ENCODE measurements at regions not wholly inside any gene's neighbourhood (a gene's known extent, or its start where the extent isn't known, plus 50 kb on each side); places are given as distances from the start of the nearest gene placed in this dataset.

- Histone ChIP-seq H3K9me3 (no peaks in the 10 kb centered on the region), H3K27me3 (no peaks in the 10 kb centered on the region), H3K36me3 (no peaks in the 10 kb centered on the region), H3K27ac (no peak overlapping the region), H3K4me1 (no peaks in the 10 kb centered on the region), H3K4me3 (no peak overlapping the region)
- no peak for TF ChIP-seq CTCF (IDR thresholded peaks at IDR 0.05)
- intact Hi-C loops (cut with DNase I; ENCODE audit: low total_unique reads), result no loop called here
- DNase-seq, result no peak
Measured at GRCh38 chrY:15360471-15360870, 836.1 kb downstream of the NLGN4Y start.

- Histone ChIP-seq H3K4me3 (no peak overlapping the region), H3K4me1 (no peaks in the 10 kb centered on the region), H3K27me3 (no peaks in the 10 kb centered on the region), H3K9me3 (no peaks in the 10 kb centered on the region), H3K27ac (no peak overlapping the region), H3K36me3 (no peaks in the 10 kb centered on the region)
- TF ChIP-seq CTCF (IDR thresholded peaks at IDR 0.05), result no peak
- DNase-seq, result no peak
- intact Hi-C loops (cut with DNase I; ENCODE audit: low total_unique reads), result no loop called here
Measured at GRCh38 chrY:15364996-15365395, 840.7 kb downstream of the NLGN4Y start.

GRCh38 chrY:15368786-15369185 lies 844.5 kb downstream of the NLGN4Y start:
- no peaks in the 10 kb centered on the region for H3K27me3 ChIP-seq
- no peaks in the 10 kb centered on the region for H3K4me1 ChIP-seq
- no peak for DNase-seq
- TF ChIP-seq CTCF (IDR thresholded peaks at IDR 0.05), result no peak
- H3K27ac ChIP-seq, result no peak overlapping the region
- no peak overlapping the region for H3K4me3 ChIP-seq
- intact Hi-C loops (cut with DNase I; ENCODE audit: low total_unique reads), result no loop called here
- H3K36me3 ChIP-seq, result no peaks in the 10 kb centered on the region
- H3K9me3 ChIP-seq, result no peaks in the 10 kb centered on the region

GRCh38 chrY:15385178-15385577 lies 860.8 kb downstream of the NLGN4Y start:
- Histone ChIP-seq H3K4me1 (no peaks in the 10 kb centered on the region), H3K27me3 (no peaks in the 10 kb centered on the region), H3K36me3 (no peaks in the 10 kb centered on the region), H3K27ac (no peak overlapping the region), H3K9me3 (no peaks in the 10 kb centered on the region), H3K4me3 (no peak overlapping the region)
- no peak for DNase-seq
- no peak for TF ChIP-seq CTCF (IDR thresholded peaks at IDR 0.05)
- intact Hi-C loops (cut with DNase I; ENCODE audit: low total_unique reads), result no loop called here

DNA sequence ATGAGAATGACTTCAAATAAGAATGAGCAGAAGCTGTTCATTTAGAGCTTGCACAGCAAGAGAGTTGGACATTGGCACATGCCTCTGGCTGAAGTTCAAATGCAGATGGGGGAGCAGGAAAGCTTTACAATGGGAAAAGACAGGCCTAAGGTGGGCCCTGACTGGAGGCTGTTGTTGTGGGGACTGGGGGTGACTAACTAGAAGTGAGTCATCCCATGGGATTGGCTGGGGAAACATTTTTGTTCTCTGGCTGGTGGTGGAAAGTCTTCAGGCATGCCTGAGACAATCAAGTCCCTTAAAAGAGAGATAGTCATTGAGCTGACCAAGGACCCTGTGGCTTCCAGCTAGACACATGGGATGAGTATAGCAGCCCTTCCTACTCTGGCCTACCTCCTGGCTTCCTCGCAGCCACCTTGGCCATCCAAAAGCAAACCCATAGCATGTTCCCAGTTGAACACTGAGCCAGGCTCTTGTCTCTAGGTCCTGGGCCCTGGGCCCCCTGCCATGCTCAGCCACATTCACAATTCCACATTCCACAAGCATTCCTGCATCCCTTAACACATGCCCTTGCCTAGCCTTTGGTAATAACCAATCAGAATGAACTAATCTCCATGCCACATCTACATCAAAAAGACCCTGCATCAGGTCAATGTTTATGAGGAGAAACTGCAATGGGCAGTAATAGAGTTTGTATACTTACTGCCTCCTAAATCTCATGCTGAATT lies 873.4 kb downstream of the NLGN4Y start:
- H3K27me3 ChIP-seq, result no peaks in the 10 kb centered on the region
- H3K27ac ChIP-seq, result no peak overlapping the region
- H3K4me1 ChIP-seq, result no peaks in the 10 kb centered on the region
- no peaks in the 10 kb centered on the region for H3K36me3 ChIP-seq
- no peak overlapping the region for H3K4me3 ChIP-seq
- no peak for DNase-seq
- no peaks in the 10 kb centered on the region for H3K9me3 ChIP-seq
- intact Hi-C loops (cut with DNase I; ENCODE audit: low total_unique reads), result no loop called here
- TF ChIP-seq CTCF (IDR thresholded peaks at IDR 0.05), result no peak

DNA sequence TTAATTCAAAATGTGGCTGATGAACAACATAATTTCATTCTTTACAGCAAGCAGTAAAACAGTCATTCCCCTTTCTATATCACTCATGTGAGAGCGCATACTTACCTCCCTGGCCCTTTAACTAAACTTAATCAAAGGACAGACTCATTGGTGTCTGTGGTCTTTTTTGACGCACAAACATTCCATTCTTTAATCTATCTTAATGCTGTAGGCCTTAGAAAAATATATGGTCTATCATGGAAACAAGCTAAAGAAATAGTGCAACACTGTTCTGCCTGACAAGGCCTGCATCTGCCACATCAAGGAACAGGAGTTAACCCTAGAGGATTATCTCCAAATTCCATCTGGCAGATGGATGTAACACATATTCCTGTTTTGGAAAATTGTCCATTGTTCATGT lies 878.1 kb downstream of the NLGN4Y start:
- Histone ChIP-seq H3K9me3 (no peaks in the 10 kb centered on the region), H3K27me3 (no peaks in the 10 kb centered on the region), H3K4me1 (no peaks in the 10 kb centered on the region), H3K27ac (no peak overlapping the region), H3K36me3 (no peaks in the 10 kb centered on the region), H3K4me3 (no peak overlapping the region)
- no peak for TF ChIP-seq CTCF (IDR thresholded peaks at IDR 0.05)
- DNase-seq, result no peak
- intact Hi-C loops (cut with DNase I; ENCODE audit: low total_unique reads), result no loop called here

Data from tibial artery (tissue), 4 donors.